ENCODE measurements at regions not wholly inside any gene's neighbourhood (a gene's known extent, or its start where the extent isn't known, plus 50 kb on each side); places are given as distances from the start of the nearest gene placed in this dataset.
A peak's percentile ranks its signal among the peaks of the same experiment; 100 is the strongest.

DNA sequence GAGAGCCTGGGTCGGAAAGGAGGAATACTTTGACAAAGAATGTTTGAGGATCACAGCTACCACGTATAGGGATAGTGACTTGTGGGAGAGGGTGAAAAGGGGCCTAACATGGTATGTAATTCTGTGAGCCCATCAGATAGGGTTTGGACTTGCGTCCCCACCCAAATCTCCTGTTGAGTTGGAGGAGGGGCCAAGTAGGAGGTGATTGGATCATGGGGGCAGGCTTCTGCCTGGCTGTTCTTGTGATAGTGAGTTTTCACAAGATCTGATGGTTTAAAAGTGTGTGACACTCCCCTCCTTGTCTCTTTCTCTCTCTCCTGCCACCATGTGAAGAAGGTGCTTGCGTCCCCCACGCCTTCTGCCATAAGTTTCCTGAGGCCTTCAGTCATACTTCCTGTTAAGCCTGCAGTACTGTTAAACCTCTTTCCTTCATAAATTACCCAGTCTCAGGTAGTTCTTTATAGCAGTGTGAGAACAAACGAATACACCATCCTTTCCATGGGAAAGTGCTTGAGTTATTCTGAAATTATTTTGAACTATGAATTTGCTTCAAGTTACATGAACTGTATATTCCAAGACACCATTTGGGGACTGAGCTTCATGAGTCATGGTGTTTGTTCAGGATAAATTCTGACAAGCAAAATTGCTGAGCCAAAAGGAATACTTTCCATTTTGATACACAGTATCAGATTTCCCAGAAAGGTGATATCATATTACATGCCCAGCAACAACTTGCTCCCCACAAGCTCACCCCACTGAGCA is 68.8 kb upstream of the SSBP2 start:
- TF ChIP-seq, protein P1, sequence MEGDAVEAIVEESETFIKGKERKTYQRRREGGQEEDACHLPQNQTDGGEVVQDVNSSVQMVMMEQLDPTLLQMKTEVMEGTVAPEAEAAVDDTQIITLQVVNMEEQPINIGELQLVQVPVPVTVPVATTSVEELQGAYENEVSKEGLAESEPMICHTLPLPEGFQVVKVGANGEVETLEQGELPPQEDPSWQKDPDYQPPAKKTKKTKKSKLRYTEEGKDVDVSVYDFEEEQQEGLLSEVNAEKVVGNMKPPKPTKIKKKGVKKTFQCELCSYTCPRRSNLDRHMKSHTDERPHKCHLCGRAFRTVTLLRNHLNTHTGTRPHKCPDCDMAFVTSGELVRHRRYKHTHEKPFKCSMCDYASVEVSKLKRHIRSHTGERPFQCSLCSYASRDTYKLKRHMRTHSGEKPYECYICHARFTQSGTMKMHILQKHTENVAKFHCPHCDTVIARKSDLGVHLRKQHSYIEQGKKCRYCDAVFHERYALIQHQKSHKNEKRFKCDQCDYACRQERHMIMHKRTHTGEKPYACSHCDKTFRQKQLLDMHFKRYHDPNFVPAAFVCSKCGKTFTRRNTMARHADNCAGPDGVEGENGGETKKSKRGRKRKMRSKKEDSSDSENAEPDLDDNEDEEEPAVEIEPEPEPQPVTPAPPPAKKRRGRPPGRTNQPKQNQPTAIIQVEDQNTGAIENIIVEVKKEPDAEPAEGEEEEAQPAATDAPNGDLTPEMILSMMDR (IDR thresholded peaks at IDR 0.05), result no peak
- no peak for TF ChIP-seq ZFX (IDR thresholded peaks at IDR 0.05; ENCODE audit: borderline replicate concordance)
- H3K27ac ChIP-seq, result peak overlapping the region; percentile 63

DNA sequence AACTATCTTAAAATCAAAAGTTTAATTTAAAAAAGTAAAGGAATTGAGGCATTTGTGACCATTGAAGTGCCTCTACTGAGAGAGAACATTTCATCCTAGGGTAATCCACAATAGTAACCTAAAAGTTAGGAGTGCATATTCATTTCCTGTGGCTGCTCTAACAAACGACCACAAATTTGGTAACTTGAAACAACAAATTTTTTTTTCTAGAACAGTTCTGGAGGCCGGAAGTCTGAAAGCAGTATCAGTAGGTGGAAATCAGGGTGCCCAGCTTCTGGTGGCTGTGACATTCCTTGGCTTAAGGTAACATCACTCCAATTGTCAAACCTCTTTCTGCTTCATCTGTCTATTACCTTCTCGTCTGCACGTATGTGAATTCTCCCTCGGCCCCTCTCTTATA is 67.1 kb upstream of the SSBP2 start:
- no peak overlapping the region for H3K27ac ChIP-seq
- TF ChIP-seq ZFX (IDR thresholded peaks at IDR 0.05; ENCODE audit: borderline replicate concordance), result no peak
- TF ChIP-seq, protein P1 (IDR thresholded peaks at IDR 0.05), result no peak

DNA sequence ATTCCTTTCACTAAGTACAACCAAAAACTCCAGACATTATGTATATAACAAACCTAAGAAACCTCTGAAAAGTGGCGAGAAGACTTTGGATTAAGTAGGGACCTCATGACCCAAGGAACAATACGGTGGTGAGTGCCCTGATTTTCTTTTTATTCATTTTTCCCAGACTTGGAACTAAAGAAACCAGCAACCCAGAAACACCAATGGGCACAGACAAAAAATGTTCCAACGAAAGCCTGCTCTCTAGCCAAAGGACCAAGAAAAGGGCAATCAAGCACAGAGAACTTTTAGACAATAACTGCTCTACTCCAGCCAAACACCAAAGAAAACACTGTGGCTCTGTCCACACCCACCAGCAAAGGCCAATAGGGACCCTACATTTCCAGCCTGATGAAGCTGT is 66.2 kb upstream of the SSBP2 start:
- no peak for TF ChIP-seq ZFX (IDR thresholded peaks at IDR 0.05; ENCODE audit: borderline replicate concordance)
- TF ChIP-seq, protein P1 (IDR thresholded peaks at IDR 0.05), result no peak

DNA sequence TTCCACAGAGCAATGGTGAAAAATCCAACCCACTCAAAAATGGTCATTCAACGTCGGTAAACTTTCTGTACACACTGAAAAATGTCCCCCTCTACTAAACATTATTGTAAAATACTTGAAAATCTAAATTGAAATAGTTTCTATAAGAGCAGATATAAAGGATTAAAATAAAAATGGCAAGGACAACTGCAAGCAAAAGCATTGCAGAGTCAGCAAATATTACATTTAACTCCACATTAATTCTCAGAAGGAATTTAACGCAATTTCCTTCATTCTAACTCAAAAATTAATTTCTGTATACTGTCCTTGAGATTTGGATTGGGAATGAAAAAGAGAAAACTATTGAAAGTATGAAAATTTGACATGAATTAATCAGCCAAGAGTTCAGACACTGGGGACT is 64.4 kb upstream of the SSBP2 start:
- H3K27ac ChIP-seq, result no peak overlapping the region
- TF ChIP-seq, protein P1 (IDR thresholded peaks at IDR 0.05), result no peak
- TF ChIP-seq ZFX (IDR thresholded peaks at IDR 0.05; ENCODE audit: borderline replicate concordance), result no peak

More for the DNA sequence above, 66.2 kb upstream of the SSBP2 start:
- H3K27ac ChIP-seq, result no peak overlapping the region

DNA sequence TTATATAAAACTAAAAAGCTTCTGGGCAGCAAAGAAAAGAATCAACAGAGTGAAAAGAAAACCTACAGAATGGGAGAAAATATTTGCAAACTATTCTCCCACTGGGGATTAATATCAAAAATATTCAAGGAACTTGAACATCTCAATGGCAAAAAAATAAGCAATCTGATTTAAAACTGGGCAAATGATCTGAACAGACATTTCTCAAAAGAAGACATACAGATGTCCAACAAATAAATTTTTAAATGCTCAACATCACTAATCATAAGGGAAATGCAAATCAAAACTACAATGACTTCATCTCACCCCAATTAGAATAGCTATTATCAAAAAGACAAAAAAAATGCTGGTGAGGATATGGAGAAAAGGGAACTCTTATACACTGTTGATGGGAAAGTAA is 57.2 kb upstream of the SSBP2 start:
- TF ChIP-seq, protein P1 (IDR thresholded peaks at IDR 0.05), result no peak
- no peak for TF ChIP-seq ZFX (IDR thresholded peaks at IDR 0.05; ENCODE audit: borderline replicate concordance)
- H3K27ac ChIP-seq, result no peak overlapping the region

DNA sequence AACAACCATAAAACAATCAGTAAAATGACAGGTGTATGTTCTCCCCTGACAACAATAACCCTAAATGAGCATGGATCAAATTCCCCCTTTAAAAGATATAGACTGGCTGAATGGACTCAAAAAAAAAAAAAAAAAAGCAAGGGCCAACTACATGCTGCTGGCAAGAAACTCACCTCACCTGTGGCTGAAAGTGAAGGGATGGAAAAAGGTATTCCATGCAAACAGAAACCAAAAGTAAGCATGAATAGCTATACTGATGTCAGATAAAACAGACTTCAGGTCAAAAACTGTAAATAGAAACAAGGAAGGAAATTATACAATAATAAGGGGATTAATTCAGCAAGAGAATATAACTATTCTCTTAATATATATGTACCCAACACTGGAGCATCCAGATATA is 54.2 kb upstream of the SSBP2 start:
- no peak overlapping the region for H3K27ac ChIP-seq
- TF ChIP-seq, protein P1 (IDR thresholded peaks at IDR 0.05), result no peak
- TF ChIP-seq ZFX (IDR thresholded peaks at IDR 0.05; ENCODE audit: borderline replicate concordance), result no peak

DNA sequence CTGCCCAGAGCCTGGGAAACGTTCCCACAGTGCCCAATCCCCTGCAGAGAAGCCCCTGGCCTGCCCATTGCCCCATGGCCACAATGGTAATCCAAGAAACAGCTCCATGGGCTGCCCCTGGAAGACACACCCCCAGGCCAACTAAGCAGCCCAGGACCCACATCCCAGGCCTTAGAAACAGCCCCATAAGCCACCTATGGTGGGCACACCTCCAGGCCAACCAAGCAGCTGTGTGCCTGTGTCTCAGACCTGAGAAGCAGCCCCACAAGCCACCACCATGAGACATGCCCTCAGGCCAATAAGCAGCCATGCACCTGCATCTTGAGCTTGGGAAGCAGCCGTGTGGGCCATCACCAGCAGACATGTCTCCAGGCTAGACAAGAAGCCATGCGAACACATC is 52.9 kb upstream of the SSBP2 start:
- no peak overlapping the region for H3K27ac ChIP-seq
- TF ChIP-seq, protein P1 (IDR thresholded peaks at IDR 0.05), result no peak
- TF ChIP-seq ZFX (IDR thresholded peaks at IDR 0.05; ENCODE audit: borderline replicate concordance), result no peak

Measured in 22Rv1 (cell line).